Stimulated activated CD8-positive, alpha-beta memory T cell treated with anti-CD3 and anti-CD28 coated beads, Interleukin-2, amount 100 ng/mL, for 1 hour (primary cell): ENCODE measurements at regions not wholly inside any gene's neighbourhood (a gene's known extent, or its start where the extent isn't known, plus 50 kb on each side); places are given as distances from the start of the nearest gene placed in this dataset.
"Not testable (repeated sequence)": the region's sequence is repeated elsewhere in the genome, so short reads cannot be mapped to it uniquely, and the experiment has no call there.

ENCODE experiments used
- DNase-seq, 2 donors: peaks; one replicate each; pipeline ENCODE4 v3.0.0-alpha.2; 2020; ENCODE audit warnings: low read depth in 2 of 2

GRCh38 chr5:81829242-81829641 lies 78.3 kb upstream of the SSBP2 start:
- DNase-seq, result no peak

GRCh38 chr5:81827500-81827899 lies 76.6 kb upstream of the SSBP2 start:
- DNase-seq, result no peak

- DNase-seq, result no peak
These were observed 75.2 kb upstream of the SSBP2 start for GRCh38 chr5:81826128-81826527.

GRCh38 chr5:81825237-81825636 lies 74.3 kb upstream of the SSBP2 start:
- DNase-seq, result no peak

GRCh38 chr5:81823736-81824135 lies 72.8 kb upstream of the SSBP2 start:
- not testable (repeated sequence) for DNase-seq

DNA sequence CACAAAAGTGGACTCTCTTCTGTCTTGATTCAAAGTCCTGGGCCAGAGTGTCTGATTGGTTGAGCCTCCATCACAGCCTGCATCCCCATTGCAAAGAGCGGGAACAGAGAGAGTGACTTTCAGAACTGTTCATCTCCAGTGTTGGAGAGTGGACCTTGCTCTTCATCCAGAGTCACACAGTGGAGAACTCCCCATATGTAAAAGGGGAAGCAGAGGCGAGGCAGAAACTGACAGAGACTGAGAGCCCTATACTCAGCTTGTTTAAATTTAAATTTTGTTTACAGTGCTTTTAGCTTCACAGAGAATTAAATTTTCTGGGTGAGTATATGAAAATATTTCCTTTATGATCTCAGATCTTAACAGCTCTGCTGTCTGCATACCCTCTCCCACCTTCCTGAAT lies 70.0 kb upstream of the SSBP2 start:
- DNase-seq, result no peak

GRCh38 chr5:81820318-81820636 lies 69.4 kb upstream of the SSBP2 start:
- no peak for DNase-seq

GRCh38 chr5:81819556-81820317 lies 68.8 kb upstream of the SSBP2 start:
- no peak for DNase-seq

DNA sequence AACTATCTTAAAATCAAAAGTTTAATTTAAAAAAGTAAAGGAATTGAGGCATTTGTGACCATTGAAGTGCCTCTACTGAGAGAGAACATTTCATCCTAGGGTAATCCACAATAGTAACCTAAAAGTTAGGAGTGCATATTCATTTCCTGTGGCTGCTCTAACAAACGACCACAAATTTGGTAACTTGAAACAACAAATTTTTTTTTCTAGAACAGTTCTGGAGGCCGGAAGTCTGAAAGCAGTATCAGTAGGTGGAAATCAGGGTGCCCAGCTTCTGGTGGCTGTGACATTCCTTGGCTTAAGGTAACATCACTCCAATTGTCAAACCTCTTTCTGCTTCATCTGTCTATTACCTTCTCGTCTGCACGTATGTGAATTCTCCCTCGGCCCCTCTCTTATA lies 67.1 kb upstream of the SSBP2 start:
- no peak for DNase-seq

DNA sequence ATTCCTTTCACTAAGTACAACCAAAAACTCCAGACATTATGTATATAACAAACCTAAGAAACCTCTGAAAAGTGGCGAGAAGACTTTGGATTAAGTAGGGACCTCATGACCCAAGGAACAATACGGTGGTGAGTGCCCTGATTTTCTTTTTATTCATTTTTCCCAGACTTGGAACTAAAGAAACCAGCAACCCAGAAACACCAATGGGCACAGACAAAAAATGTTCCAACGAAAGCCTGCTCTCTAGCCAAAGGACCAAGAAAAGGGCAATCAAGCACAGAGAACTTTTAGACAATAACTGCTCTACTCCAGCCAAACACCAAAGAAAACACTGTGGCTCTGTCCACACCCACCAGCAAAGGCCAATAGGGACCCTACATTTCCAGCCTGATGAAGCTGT lies 66.2 kb upstream of the SSBP2 start:
- DNase-seq, result no peak

DNA sequence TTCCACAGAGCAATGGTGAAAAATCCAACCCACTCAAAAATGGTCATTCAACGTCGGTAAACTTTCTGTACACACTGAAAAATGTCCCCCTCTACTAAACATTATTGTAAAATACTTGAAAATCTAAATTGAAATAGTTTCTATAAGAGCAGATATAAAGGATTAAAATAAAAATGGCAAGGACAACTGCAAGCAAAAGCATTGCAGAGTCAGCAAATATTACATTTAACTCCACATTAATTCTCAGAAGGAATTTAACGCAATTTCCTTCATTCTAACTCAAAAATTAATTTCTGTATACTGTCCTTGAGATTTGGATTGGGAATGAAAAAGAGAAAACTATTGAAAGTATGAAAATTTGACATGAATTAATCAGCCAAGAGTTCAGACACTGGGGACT lies 64.4 kb upstream of the SSBP2 start:
- no peak for DNase-seq

GRCh38 chr5:81808106-81808505 lies 57.2 kb upstream of the SSBP2 start:
- no peak for DNase-seq

DNA sequence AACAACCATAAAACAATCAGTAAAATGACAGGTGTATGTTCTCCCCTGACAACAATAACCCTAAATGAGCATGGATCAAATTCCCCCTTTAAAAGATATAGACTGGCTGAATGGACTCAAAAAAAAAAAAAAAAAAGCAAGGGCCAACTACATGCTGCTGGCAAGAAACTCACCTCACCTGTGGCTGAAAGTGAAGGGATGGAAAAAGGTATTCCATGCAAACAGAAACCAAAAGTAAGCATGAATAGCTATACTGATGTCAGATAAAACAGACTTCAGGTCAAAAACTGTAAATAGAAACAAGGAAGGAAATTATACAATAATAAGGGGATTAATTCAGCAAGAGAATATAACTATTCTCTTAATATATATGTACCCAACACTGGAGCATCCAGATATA lies 54.2 kb upstream of the SSBP2 start:
- DNase-seq, result no peak

- DNase-seq, result no peak
These were observed 52.9 kb upstream of the SSBP2 start for GRCh38 chr5:81803812-81804211.

DNA sequence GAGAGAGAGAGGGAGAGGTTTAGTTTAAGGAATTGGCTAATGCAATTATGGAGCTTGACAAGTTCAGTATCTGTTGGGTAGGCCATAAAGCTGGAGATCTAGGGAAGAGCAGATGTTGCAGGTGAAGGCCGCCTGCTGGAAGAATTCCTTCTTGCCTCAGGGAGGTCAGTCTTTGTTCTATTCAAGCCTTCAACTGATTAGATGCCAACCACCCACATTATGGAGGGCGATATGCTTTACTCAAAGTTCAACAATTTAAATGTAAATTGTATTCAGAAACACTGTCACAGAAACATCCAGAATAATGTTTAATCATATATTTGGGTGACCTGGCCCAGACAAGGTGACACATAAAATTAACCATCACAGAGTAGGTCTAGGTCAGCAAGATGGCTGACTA lies 51.7 kb upstream of the SSBP2 start:
- DNase-seq, result no peak

- no peak for DNase-seq
These were observed 51.1 kb upstream of the SSBP2 start for GRCh38 chr5:81802020-81802419.

- DNase-seq, result no peak
These were observed 49.9 kb upstream of the SSBP2 start for GRCh38 chr5:81800797-81801196.
